CD14-positive monocyte (primary cell): ENCODE measurements at regions not wholly inside any gene's neighbourhood (a gene's known extent, or its start where the extent isn't known, plus 50 kb on each side); places are given as distances from the start of the nearest gene placed in this dataset.

Experiments used
- DNase-seq, 3 donors: peaks; one replicate each; pipeline ENCODE4 v3.0.0-alpha.2; 2011 to 2022
- H2AFZ ChIP-seq: 2 replicates; pipeline ENCODE4 v1.6.0; 2012; ENCODE audit warnings: mild to moderate bottlenecking, low read depth, low read length, inconsistent platforms; ENCODE audit not compliant: insufficient read depth, poor library complexity, severe bottlenecking
- H3K27ac ChIP-seq, 2 donors: 1 replicate in 1 of 2; 2 replicates in 1 of 2; pipeline ENCODE4 v1.5.1; 2012 to 2013; ENCODE audit warnings: low read length in 2 of 2, control low read depth in 1 of 2, inconsistent platforms in 1 of 2, low read depth in 1 of 2, mild to moderate bottlenecking in 1 of 2
- H3K27me3 ChIP-seq, 2 donors: one replicate each; pipeline versions ENCODE4 v1.6.0 to v1.6.1; 2011 to 2013; ENCODE audit warnings: low read length in 2 of 2; ENCODE audit not compliant: control insufficient read depth in 2 of 2, insufficient read depth in 2 of 2
- H3K36me3 ChIP-seq, 2 donors: replicated peaks in 1 of 2; 1 replicate in 1 of 2; 2 replicates in 1 of 2; pipeline versions ENCODE4 v1.5.1 to v1.6.1; 2012 to 2013; ENCODE audit warnings: low read length in 2 of 2, control low read depth in 1 of 2, inconsistent platforms in 1 of 2, mild to moderate bottlenecking in 1 of 2; ENCODE audit not compliant: insufficient read depth in 2 of 2, control insufficient read depth in 1 of 2
- H3K4me1 ChIP-seq, 2 donors: 1 replicate in 1 of 2; 2 replicates in 1 of 2; pipeline versions ENCODE4 v1.5.1 to v1.6.1; 2012 to 2013; ENCODE audit warnings: low read length in 2 of 2, control low read depth in 1 of 2, inconsistent platforms in 1 of 2, mild to moderate bottlenecking in 1 of 2, moderate library complexity in 1 of 2; ENCODE audit not compliant: insufficient read depth in 2 of 2, control insufficient read depth in 1 of 2
- H3K4me2 ChIP-seq: replicated peaks from 2 replicates; pipeline ENCODE3; 2012; ENCODE audit warnings: low read length, moderate library complexity, mild to moderate bottlenecking; ENCODE audit not compliant: poor library complexity, severe bottlenecking; ENCODE audit errors: extremely low read depth
- H3K4me3 ChIP-seq, 3 experiments: fragments of 200-600 bp in 1 of 3; sonication (generic) in 1 of 3; replicated peaks in 1 of 3; 1 replicate in 2 of 3; 2 replicates in 1 of 3; pipeline ENCODE4 v1.5.1; 2011 to 2013; ENCODE audit warnings: low read length in 3 of 3, mild to moderate bottlenecking in 3 of 3, control low read depth in 2 of 3, low read depth in 2 of 3, inconsistent platforms in 1 of 3, moderate library complexity in 1 of 3
- H3K79me2 ChIP-seq: 2 replicates; pipeline ENCODE4 v1.6.0; 2012; ENCODE audit warnings: mild to moderate bottlenecking, control low read depth, inconsistent platforms, low read length, moderate library complexity; ENCODE audit not compliant: insufficient read depth
- H3K9ac ChIP-seq: 2 replicates; pipeline ENCODE4 v1.6.0; 2017; ENCODE audit warnings: low read length, mild to moderate bottlenecking; ENCODE audit not compliant: insufficient read depth, poor library complexity, severe bottlenecking
- H3K9me3 ChIP-seq, 2 donors: replicated peaks in 1 of 2; 1 replicate in 1 of 2; 2 replicates in 1 of 2; pipeline versions ENCODE4 v1.5.1 to v1.6.1; 2012 to 2013; ENCODE audit warnings: low read length in 2 of 2, control low read depth in 1 of 2; ENCODE audit not compliant: control insufficient read depth in 1 of 2, insufficient read depth in 1 of 2
- H4K20me1 ChIP-seq: 2 replicates; pipeline ENCODE4 v1.6.0; 2012; ENCODE audit warnings: mild to moderate bottlenecking, low read length, control low read depth, moderate library complexity; ENCODE audit not compliant: insufficient read depth
- H3K27ac Mint-ChIP-seq, 7 donors: one replicate each; pipeline ENCODE4 v1.8.0; 2020; ENCODE audit warnings: mild to moderate bottlenecking in 7 of 7, mixed read lengths in 7 of 7, moderate library complexity in 6 of 7, inconsistent platforms in 2 of 7
- H3K27me3 Mint-ChIP-seq, 3 donors: one replicate each; pipeline ENCODE4 v1.8.0; 2021 to 2022; ENCODE audit warnings: low read depth in 3 of 3, mild to moderate bottlenecking in 3 of 3, mixed read lengths in 3 of 3, moderate library complexity in 3 of 3, inconsistent platforms in 1 of 3
- H3K36me3 Mint-ChIP-seq, 2 donors: one replicate each; pipeline ENCODE4 v1.8.0; 2020; ENCODE audit warnings: mixed read lengths in 2 of 2, inconsistent platforms in 1 of 2, mild to moderate bottlenecking in 1 of 2
- H3K4me1 Mint-ChIP-seq: one replicate; pipeline ENCODE4 v1.8.0; 2020; ENCODE audit warnings: mild to moderate bottlenecking, mixed read lengths
- H3K4me3 Mint-ChIP-seq, 2 donors: one replicate each; pipeline ENCODE4 v1.8.0; 2020; ENCODE audit warnings: mild to moderate bottlenecking in 2 of 2, mixed read lengths in 2 of 2, moderate library complexity in 1 of 2
- H3K9me3 Mint-ChIP-seq, 7 donors: one replicate each; pipeline ENCODE4 v1.8.0; 2020 to 2022; ENCODE audit warnings: mixed read lengths in 7 of 7, mild to moderate bottlenecking in 6 of 7, moderate library complexity in 6 of 7, inconsistent platforms in 2 of 7
- WGBS: methylation state at CpG from one replicate; pipeline ENCODE4 v1.1.5; 2013; ENCODE audit warnings: missing lambda C conversion rate; ENCODE audit not compliant: insufficient coverage; 5-methylcytosine and 5-hydroxymethylcytosine counted together
- intact Hi-C, 2 donors: fragments of 100-400 bp; cut with micrococcal nuclease; formaldehyde crosslinking; loops; one replicate each; pipeline versions ENCODE4 v1.15.0 to v1.15.1; 2023
- TF ChIP-seq, protein P1 (sequence below): fragments of 200-600 bp; IDR thresholded peaks from one replicate; pipeline ENCODE4 v1.8.0; 2022; ENCODE audit warnings: antibody characterized with exemption, mild to moderate bottlenecking

GRCh38 chr5:118441956-118442355, 546.4 kb downstream of the DTWD2 start:
- Histone ChIP-seq H4K20me1 (no peaks in the 10 kb centered on the region), H3K4me2 (no peak overlapping the region), H3K9me3 (no peaks in the 10 kb centered on the region), H3K27me3 (no peaks in the 10 kb centered on the region), H3K27ac (no peak overlapping the region), H3K79me2 (no peaks in the 10 kb centered on the region), H3K4me3 (no peak overlapping the region), H2AFZ (no peak overlapping the region), H3K9ac (no peak overlapping the region), H3K4me1 (no peaks in the 10 kb centered on the region), H3K36me3 (no peaks in the 10 kb centered on the region)
- no peaks in the 10 kb centered on the region for H3K4me1 Mint-ChIP-seq
- DNase-seq, result no peak
- TF ChIP-seq, protein P1, sequence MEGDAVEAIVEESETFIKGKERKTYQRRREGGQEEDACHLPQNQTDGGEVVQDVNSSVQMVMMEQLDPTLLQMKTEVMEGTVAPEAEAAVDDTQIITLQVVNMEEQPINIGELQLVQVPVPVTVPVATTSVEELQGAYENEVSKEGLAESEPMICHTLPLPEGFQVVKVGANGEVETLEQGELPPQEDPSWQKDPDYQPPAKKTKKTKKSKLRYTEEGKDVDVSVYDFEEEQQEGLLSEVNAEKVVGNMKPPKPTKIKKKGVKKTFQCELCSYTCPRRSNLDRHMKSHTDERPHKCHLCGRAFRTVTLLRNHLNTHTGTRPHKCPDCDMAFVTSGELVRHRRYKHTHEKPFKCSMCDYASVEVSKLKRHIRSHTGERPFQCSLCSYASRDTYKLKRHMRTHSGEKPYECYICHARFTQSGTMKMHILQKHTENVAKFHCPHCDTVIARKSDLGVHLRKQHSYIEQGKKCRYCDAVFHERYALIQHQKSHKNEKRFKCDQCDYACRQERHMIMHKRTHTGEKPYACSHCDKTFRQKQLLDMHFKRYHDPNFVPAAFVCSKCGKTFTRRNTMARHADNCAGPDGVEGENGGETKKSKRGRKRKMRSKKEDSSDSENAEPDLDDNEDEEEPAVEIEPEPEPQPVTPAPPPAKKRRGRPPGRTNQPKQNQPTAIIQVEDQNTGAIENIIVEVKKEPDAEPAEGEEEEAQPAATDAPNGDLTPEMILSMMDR, result no peak
- no peak overlapping the region for H3K4me3 Mint-ChIP-seq
- peaks cover 0 to 1% (median 0%) of the 10 kb centered on the region in 3 donors for H3K27me3 Mint-ChIP-seq
- 100% methylated on average over 1 of the region's 2 CpGs for WGBS
- H3K9me3 Mint-ChIP-seq, result peaks cover 0 to 2% (median 0%) of the 10 kb centered on the region in 7 donors
- H3K27ac Mint-ChIP-seq, result no peak overlapping the region
- H3K36me3 Mint-ChIP-seq, result no peaks in the 10 kb centered on the region
- intact Hi-C loops, result no loop called here

DNA sequence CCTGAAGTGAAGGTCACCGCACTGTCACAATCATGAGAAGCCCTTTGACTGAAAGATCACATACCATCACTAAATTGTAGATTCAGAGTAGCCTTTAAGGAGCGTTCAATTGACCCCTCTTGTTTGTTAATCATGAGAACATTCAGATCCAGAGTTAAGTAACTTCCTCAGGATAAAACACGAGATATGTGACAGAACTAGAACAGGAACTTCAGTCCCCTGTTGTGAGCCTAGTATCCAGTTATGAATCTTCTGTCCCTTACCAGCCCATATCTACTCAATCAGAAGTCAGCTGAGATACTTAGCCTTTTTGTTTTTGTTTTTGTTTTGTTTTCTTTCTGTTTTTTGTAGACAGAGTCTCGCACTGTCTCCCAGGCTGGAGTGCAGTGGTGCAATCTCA, 547.3 kb downstream of the DTWD2 start:
- H2AFZ ChIP-seq, result no peak overlapping the region
- H3K27me3 ChIP-seq, result no peaks in the 10 kb centered on the region
- no peak overlapping the region for H3K4me3 ChIP-seq
- 65% methylated on average over 3 of the region's 4 CpGs for WGBS
- H3K27ac ChIP-seq, result no peak overlapping the region
- H3K4me2 ChIP-seq, result no peak overlapping the region
- no peak overlapping the region for H3K9ac ChIP-seq
- Mint-ChIP-seq H3K27ac (no peak overlapping the region), H3K4me1 (no peaks in the 10 kb centered on the region), H3K4me3 (no peak overlapping the region), H3K27me3 (peaks cover 0 to 1% (median 0%) of the 10 kb centered on the region in 3 donors), H3K9me3 (peaks cover 0 to 4% (median 0%) of the 10 kb centered on the region in 7 donors), H3K36me3 (no peaks in the 10 kb centered on the region)
- no peaks in the 10 kb centered on the region for H3K36me3 ChIP-seq
- TF ChIP-seq, protein P1, result no peak
- no peaks in the 10 kb centered on the region for H3K79me2 ChIP-seq
- no peaks in the 10 kb centered on the region for H4K20me1 ChIP-seq
- DNase-seq, result no peak
- no peaks in the 10 kb centered on the region for H3K4me1 ChIP-seq
- H3K9me3 ChIP-seq, result no peaks in the 10 kb centered on the region
- intact Hi-C loops, result no loop called here
